Neural crest cell (in vitro differentiated cells): ENCODE measurements at regions not wholly inside any gene's neighbourhood (a gene's known extent, or its start where the extent isn't known, plus 50 kb on each side); places are given as distances from the start of the nearest gene placed in this dataset.
"Not testable (repeated sequence)": the region's sequence is repeated elsewhere in the genome, so short reads cannot be mapped to it uniquely, and the experiment has no call there.

Experiments
- DNase-seq: peaks from one replicate; pipeline ENCODE4 v3.0.0; 2021; ENCODE audit warnings: low read depth, mixed read lengths, low spot score
- H3K27ac Mint-ChIP-seq: one replicate; pipeline ENCODE4 v1.8.0; 2021; ENCODE audit warnings: mild to moderate bottlenecking, mixed read lengths; ENCODE audit not compliant: unreplicated experiment
- H3K27me3 Mint-ChIP-seq: 2 replicates; pipeline ENCODE4 v1.8.0; 2021; ENCODE audit warnings: low read depth, mild to moderate bottlenecking, mixed read lengths
- H3K36me3 Mint-ChIP-seq: 2 replicates; pipeline ENCODE4 v1.8.0; 2021; ENCODE audit warnings: low read depth, mild to moderate bottlenecking, mixed read lengths
- H3K4me1 Mint-ChIP-seq: 2 replicates; pipeline ENCODE4 v1.8.0; 2021; ENCODE audit warnings: mixed read lengths
- H3K4me3 Mint-ChIP-seq: one replicate; pipeline ENCODE4 v1.8.0; 2021; ENCODE audit warnings: mild to moderate bottlenecking, mixed read lengths
- H3K9me3 Mint-ChIP-seq: 2 replicates; pipeline ENCODE4 v1.8.0; 2021; ENCODE audit warnings: mixed read lengths
- CTCF ChIP-seq: fragments of 200-600 bp; sonication (generic); conservative IDR thresholded peaks from 2 replicates; pipeline ENCODE4 v1.5.0; 2021; ENCODE audit warnings: antibody characterized with exemption, mild to moderate bottlenecking

GRCh38 chr1:58059789-58060188 is 486.7 kb downstream of the OMA1 start:
- Mint-ChIP-seq H3K9me3 (no peaks in the 10 kb centered on the region), H3K4me3 (no peak overlapping the region), H3K4me1 (peaks cover 11% of the 10 kb centered on the region), H3K27me3 (no peaks in the 10 kb centered on the region), H3K36me3 (peaks cover 3% of the 10 kb centered on the region), H3K27ac (no peak overlapping the region)
- TF ChIP-seq CTCF, result no peak
- DNase-seq, result no peak

DNA sequence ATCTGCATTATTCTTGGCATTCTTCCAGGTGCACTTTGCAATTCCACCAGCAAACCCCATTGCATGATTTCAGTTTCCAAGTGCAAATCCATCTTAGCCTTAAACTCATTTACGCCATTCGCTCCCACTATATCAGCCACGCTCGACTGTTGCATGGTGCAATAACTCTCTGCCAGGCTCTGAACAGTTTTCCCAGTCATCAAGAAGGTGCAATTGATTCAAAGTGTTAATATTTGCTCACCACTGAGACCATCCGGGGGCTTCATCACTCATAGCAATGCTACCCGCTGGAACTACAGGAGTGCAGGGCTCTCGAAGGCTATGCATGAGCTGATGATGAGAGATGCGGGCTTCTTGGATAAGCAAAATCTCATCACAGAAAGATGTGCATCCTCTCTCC is 488.2 kb downstream of the OMA1 start:
- Mint-ChIP-seq H3K27me3 (no peaks in the 10 kb centered on the region), H3K27ac (no peak overlapping the region), H3K36me3 (peaks cover 3% of the 10 kb centered on the region), H3K4me1 (peaks cover 14% of the 10 kb centered on the region), H3K9me3 (peaks cover 3% of the 10 kb centered on the region), H3K4me3 (no peak overlapping the region)
- DNase-seq, result no peak
- no peak for TF ChIP-seq CTCF

DNA sequence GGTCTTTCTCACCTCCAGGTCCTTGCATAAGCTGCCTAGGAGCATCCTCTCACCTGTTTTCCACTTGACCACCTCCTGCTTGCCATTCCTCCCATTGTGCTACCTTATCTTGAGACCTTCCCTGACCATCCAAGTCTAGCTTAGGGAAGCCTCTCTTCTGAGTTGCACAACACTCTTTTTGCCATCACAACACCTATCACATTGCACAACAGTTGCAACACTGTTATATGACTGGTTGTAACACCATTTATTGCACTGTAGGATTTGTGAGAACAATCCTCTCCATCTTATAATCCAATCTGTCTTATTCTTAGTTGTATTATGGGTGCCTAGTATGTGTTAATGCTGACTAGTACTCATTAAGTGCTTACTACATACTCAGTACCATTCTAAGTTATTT is 488.7 kb downstream of the OMA1 start:
- Mint-ChIP-seq H3K4me1 (peaks cover 14% of the 10 kb centered on the region), H3K27ac (no peak overlapping the region), H3K36me3 (peaks cover 3% of the 10 kb centered on the region), H3K4me3 (no peak overlapping the region), H3K9me3 (peaks cover 3% of the 10 kb centered on the region), H3K27me3 (no peaks in the 10 kb centered on the region)
- DNase-seq, result no peak
- TF ChIP-seq CTCF, result no peak

GRCh38 chr1:58051187-58051586 is 495.3 kb downstream of the OMA1 start:
- not testable (repeated sequence) for H3K4me3 Mint-ChIP-seq, H3K36me3 Mint-ChIP-seq, H3K4me1 Mint-ChIP-seq, DNase-seq, H3K9me3 Mint-ChIP-seq, H3K27ac Mint-ChIP-seq, H3K27me3 Mint-ChIP-seq

DNA sequence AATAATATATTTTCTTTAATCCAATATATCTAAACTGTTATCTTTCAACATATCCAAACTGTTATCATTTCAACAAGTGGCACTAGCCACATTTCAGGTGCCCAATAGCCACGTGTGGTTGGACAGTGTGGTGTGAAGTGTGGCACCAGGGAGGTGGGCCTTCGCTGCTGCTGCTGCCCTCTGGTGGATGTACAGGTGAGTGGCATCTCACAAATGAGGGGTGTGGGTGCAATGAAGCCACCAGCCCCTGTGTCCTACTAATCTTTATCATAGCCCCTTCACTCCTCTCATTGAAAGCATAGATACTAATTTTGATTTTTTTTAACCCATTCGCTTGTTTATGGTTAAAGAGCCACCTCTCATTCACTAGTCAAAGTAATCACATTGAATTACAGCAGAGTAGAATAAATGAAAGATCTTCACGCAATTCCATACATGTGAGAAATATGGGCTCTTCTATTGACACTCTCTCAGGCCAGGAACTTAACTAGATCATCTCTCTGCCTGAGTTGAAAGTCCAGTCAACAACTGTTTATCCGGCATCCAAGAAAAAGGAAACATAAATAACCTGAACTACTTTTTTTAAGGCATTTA is 499.2 kb downstream of the OMA1 start:
- peak; percentile 82 for TF ChIP-seq CTCF
- Mint-ChIP-seq H3K4me3 (no peak overlapping the region), H3K27me3 (no peaks in the 10 kb centered on the region), H3K9me3 (no peaks in the 10 kb centered on the region), H3K36me3 (peaks cover 2% of the 10 kb centered on the region), H3K4me1 (peaks cover 3% of the 10 kb centered on the region), H3K27ac (no peak overlapping the region)
- peak; percentile 43 for DNase-seq

DNA sequence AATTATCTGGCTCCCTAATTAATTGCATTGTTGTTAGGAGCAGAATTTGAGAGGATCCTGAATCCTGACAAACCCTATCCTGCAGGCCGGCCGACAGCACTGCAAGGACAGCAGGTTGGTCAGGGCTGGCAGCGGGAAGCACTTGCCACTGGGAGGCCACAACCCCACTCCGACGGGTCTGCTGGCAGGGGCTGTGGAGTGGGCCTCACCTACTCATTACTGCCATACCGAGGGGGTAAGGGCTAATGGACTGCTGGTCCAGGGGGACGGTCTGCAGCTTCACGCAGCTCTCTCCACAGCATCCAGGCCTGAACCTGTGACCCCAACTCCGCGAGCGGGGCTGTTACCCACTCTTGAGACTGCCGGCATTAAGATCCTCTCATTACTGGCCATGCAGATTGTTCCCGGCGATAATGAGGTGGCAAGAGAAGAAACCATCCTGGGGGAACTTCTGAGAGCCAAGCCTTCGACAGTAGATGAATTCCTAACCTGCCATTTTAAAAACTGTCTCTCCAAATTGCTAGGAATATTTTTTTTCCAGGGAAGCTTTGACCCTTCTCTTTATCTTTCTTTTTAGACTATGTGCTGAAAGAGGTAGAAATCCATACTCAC is 501.3 kb downstream of the OMA1 start:
- Mint-ChIP-seq H3K36me3 (no peaks in the 10 kb centered on the region), H3K4me1 (peaks cover 3% of the 10 kb centered on the region), H3K27ac (no peak overlapping the region), H3K9me3 (no peaks in the 10 kb centered on the region), H3K27me3 (no peaks in the 10 kb centered on the region), H3K4me3 (no peak overlapping the region)
- no peak for TF ChIP-seq CTCF
- DNase-seq, result no peak
